ENCODE measurements at regions not wholly inside any gene's neighbourhood (a gene's known extent, or its start where the extent isn't known, plus 50 kb on each side); places are given as distances from the start of the nearest gene placed in this dataset.
"Not testable (repeated sequence)": the region's sequence is repeated elsewhere in the genome, so short reads cannot be mapped to it uniquely, and the experiment has no call there.

- Histone ChIP-seq H3K9ac (ENCODE audit: extremely low read depth, low read length, poor library complexity, severe bottlenecking) (no peak overlapping the region), H3K4me1 (ENCODE audit: control insufficient read depth, insufficient read depth, low read length) (no peaks in the 10 kb centered on the region), H3K27me3 (ENCODE audit: control insufficient read depth, insufficient read depth, low read length, poor library complexity, severe bottlenecking) (no peaks in the 10 kb centered on the region), H3K36me3 (ENCODE audit: control insufficient read depth, insufficient read depth, low read length) (no peaks in the 10 kb centered on the region), H3K9me3 (ENCODE audit: control insufficient read depth, low read length) (no peaks in the 10 kb centered on the region), H3K27ac (ENCODE audit: low read depth, low read length) (no peak overlapping the region), H3K4me3 (ENCODE audit: low read length) (no peak overlapping the region)
- Mint-ChIP-seq H3K36me3 (ENCODE audit: low read depth) (no peaks in the 10 kb centered on the region), H3K9me3 (peaks cover 4% of the 10 kb centered on the region), H3K27ac (no peak overlapping the region), H3K4me3 (no peak overlapping the region), H3K27me3 (ENCODE audit: insufficient read depth) (no peaks in the 10 kb centered on the region), H3K4me1 (no peaks in the 10 kb centered on the region)
- no peak for DNase-seq
- WGBS, 2 experiments (ENCODE audit: insufficient coverage in 1 of 2, insufficient read length in 1 of 2) = 81 to 93% methylated on average over 3 of the region's 3 CpGs
- no peak for TF ChIP-seq CTCF (conservative IDR thresholded peaks at IDR 0.05)
Measured at GRCh38 chr1:117740496-117740895, 134.6 kb downstream of the TENT5C start.

DNA sequence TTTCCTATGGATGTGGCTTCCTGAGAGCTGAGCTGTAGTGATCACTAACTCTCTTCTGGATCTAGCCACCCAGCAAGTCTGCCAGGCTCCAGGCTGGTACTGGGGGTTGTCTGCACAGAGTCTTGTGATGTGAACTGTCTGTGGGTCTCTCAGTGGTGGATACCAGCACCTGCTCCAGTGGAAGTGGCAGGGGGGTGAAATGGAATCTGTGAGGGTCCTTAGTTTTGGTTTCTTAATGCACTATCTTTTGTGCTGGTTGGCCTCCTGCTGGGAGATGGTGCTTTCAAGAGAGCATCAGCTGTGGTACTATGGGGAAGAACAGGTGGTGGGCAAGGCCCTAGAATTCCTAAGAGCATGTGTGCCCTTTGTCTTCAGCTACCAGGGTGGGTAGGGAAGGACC lies 140.7 kb downstream of the TENT5C start:
- H3K4me1 ChIP-seq (ENCODE audit: control insufficient read depth, insufficient read depth, low read length); DNase-seq; H3K4me3 Mint-ChIP-seq; H3K27me3 ChIP-seq (ENCODE audit: control insufficient read depth, insufficient read depth, low read length, poor library complexity, severe bottlenecking); H3K9me3 ChIP-seq (ENCODE audit: control insufficient read depth, low read length); H3K27ac ChIP-seq (ENCODE audit: low read depth, low read length); H3K36me3 ChIP-seq (ENCODE audit: control insufficient read depth, insufficient read depth, low read length); H3K36me3 Mint-ChIP-seq (ENCODE audit: low read depth); H3K9ac ChIP-seq (ENCODE audit: extremely low read depth, low read length, poor library complexity, severe bottlenecking); H3K4me1 Mint-ChIP-seq; H3K27ac Mint-ChIP-seq; H3K27me3 Mint-ChIP-seq (ENCODE audit: insufficient read depth); H3K4me3 ChIP-seq (ENCODE audit: low read length): not testable (repeated sequence)
- H3K9me3 Mint-ChIP-seq = peaks cover 23% of the 10 kb centered on the region

DNA sequence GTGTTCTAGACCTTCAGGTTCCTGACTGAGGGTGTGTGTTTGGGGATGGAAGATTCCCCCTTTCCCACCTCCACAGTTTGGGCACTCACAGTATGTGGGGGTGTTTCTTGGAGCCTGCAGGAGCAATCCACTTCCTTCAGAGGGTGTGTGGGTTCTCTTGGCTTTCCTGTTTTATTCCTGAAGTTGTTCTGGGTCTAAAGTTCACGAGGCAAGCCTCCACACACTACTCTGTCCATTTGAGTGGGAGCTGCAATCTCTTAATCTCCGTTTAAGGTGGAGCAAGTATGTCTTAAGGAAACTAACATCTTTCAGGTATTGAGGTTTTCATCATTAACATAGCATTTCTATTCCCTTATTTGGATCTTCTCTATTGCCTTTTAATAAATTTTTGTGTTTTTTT lies 141.8 kb downstream of the TENT5C start:
- no peak overlapping the region for H3K27ac Mint-ChIP-seq
- H3K36me3 Mint-ChIP-seq (ENCODE audit: low read depth) = no peaks in the 10 kb centered on the region
- H3K4me3 Mint-ChIP-seq = no peak overlapping the region
- DNase-seq = no peak
- H3K36me3 ChIP-seq (ENCODE audit: control insufficient read depth, insufficient read depth, low read length) = no peaks in the 10 kb centered on the region
- no peak overlapping the region for H3K4me3 ChIP-seq (ENCODE audit: low read length)
- no peaks in the 10 kb centered on the region for H3K4me1 ChIP-seq (ENCODE audit: control insufficient read depth, insufficient read depth, low read length)
- H3K4me1 Mint-ChIP-seq = no peaks in the 10 kb centered on the region
- no peak for TF ChIP-seq CTCF (conservative IDR thresholded peaks at IDR 0.05)
- no peaks in the 10 kb centered on the region for H3K27me3 ChIP-seq (ENCODE audit: control insufficient read depth, insufficient read depth, low read length, poor library complexity, severe bottlenecking)
- H3K27ac ChIP-seq (ENCODE audit: low read depth, low read length) = no peak overlapping the region
- H3K9me3 Mint-ChIP-seq = peaks cover 23% of the 10 kb centered on the region
- 86 to 100% methylated on average over 1 to 2 of the region's 2 CpGs for WGBS, 2 experiments (ENCODE audit: insufficient coverage in 1 of 2, insufficient read length in 1 of 2)
- no peak overlapping the region for H3K9ac ChIP-seq (ENCODE audit: extremely low read depth, low read length, poor library complexity, severe bottlenecking)
- no peaks in the 10 kb centered on the region for H3K27me3 Mint-ChIP-seq (ENCODE audit: insufficient read depth)
- H3K9me3 ChIP-seq (ENCODE audit: control insufficient read depth, low read length) = no peaks in the 10 kb centered on the region

DNA sequence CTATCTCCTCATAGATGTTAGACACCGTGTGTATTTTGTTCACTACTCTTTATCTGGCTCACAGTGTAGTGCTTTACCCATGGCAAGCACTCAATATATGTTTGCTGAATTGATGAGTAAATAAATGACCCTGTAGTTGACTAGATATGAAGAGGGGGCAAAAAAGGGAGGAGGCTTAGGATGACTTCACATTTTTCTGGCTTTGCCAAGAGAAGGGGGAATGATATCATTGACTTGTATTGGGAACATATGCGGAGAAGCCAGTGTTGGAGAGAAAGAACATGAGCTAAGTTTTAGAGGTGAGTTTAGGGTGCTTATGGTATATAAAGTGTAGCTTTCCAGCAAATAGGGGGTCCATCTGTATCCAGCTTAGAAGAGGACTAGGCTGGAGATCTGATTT lies 145.5 kb downstream of the TENT5C start:
- Histone ChIP-seq H3K9me3 (ENCODE audit: control insufficient read depth, low read length) (no peaks in the 10 kb centered on the region), H3K27me3 (ENCODE audit: control insufficient read depth, insufficient read depth, low read length, poor library complexity, severe bottlenecking) (peaks cover 7% of the 10 kb centered on the region), H3K27ac (ENCODE audit: low read depth, low read length) (no peak overlapping the region), H3K4me3 (ENCODE audit: low read length) (no peak overlapping the region), H3K36me3 (ENCODE audit: control insufficient read depth, insufficient read depth, low read length) (no peaks in the 10 kb centered on the region), H3K4me1 (ENCODE audit: control insufficient read depth, insufficient read depth, low read length) (no peaks in the 10 kb centered on the region), H3K9ac (ENCODE audit: extremely low read depth, low read length, poor library complexity, severe bottlenecking) (no peak overlapping the region)
- peaks cover 17% of the 10 kb centered on the region for H3K9me3 Mint-ChIP-seq
- no peak for DNase-seq
- H3K36me3 Mint-ChIP-seq (ENCODE audit: low read depth) = no peaks in the 10 kb centered on the region
- H3K27ac Mint-ChIP-seq = no peak overlapping the region
- 94 to 100% methylated on average over 1 to 2 of the region's 2 CpGs for WGBS, 2 experiments (ENCODE audit: insufficient coverage in 1 of 2, insufficient read length in 1 of 2)
- no peaks in the 10 kb centered on the region for H3K4me1 Mint-ChIP-seq
- peaks cover 2% of the 10 kb centered on the region for H3K27me3 Mint-ChIP-seq (ENCODE audit: insufficient read depth)
- no peak overlapping the region for H3K4me3 Mint-ChIP-seq
- no peak for TF ChIP-seq CTCF (conservative IDR thresholded peaks at IDR 0.05)
